ENCODE measurements at regions not wholly inside any gene's neighbourhood (a gene's known extent, or its start where the extent isn't known, plus 50 kb on each side); places are given as distances from the start of the nearest gene placed in this dataset.

DNA sequence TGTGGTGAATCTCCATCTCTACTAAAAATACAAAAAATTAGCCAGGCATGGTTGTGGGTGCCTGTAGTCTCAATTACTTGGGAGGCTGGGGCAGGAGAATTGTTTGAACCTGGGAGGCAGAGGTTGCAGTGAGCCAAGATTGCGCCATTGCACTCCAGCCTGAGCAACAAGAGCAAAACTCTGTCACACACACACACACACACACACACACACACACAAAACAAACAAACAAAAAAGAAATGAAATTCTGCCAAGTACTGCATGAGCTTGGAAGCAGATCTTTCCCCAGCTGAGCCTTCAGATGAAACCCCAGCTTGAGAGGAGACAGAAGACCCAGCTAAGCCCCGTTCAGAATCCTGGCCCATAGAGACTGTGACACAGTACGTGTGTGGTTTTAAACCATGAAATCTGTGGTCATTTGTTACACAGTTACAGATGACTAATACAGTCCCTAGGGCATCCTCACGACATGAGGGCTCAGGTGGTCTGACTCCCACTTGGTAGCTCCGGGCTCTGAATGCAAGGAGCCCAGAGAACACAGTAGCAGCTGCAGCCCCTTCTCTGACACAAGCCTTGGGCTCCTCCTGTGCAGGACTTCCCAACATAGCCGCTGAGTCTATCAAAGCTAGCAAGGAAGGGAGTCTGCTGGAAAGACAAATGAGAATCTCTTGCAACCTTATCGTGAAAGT is 132.8 kb downstream of the SEC14L1 start (continued):
- TF ChIP-seq, protein P1, sequence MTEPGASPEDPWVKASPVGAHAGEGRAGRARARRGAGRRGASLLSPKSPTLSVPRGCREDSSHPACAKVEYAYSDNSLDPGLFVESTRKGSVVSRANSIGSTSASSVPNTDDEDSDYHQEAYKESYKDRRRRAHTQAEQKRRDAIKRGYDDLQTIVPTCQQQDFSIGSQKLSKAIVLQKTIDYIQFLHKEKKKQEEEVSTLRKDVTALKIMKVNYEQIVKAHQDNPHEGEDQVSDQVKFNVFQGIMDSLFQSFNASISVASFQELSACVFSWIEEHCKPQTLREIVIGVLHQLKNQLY (CRISPR knock-in tag; IDR thresholded peaks at IDR 0.05), result no peak
- TF ChIP-seq ZNF451 (CRISPR knock-in tag; IDR thresholded peaks at IDR 0.05) (no peak), BORCS8-MEF2B (CRISPR knock-in tag; IDR thresholded peaks at IDR 0.05) (no peak)

- Histone ChIP-seq H3K9ac (ENCODE audit: insufficient read depth, low read depth, low read length) (no peak overlapping the region), H3K4me3 (replicated peaks in 1 of 3; ENCODE audit: insufficient read depth in 1 of 3, low read depth in 2 of 3, low read length in 3 of 3) (no peak overlapping the region), H2AFZ (ENCODE audit: low read length) (no peak overlapping the region), H3K4me1 (ENCODE audit: insufficient read depth, low read length) (peaks cover 26% of the 10 kb centered on the region), H3K27me3 (ENCODE audit: control insufficient read depth in 1 of 2, insufficient read depth in 2 of 2, low read length in 2 of 2) (peaks cover 0 to 2% of the 10 kb centered on the region in 2 experiments; a peak in 1 of 5 replicates), H3K9me3 (ENCODE audit: low read length) (no peaks in the 10 kb centered on the region), H3K4me2 (ENCODE audit: low read depth, low read length) (no peak overlapping the region), H3K36me3 (replicated peaks in 1 of 2; ENCODE audit: control insufficient read depth in 1 of 2, insufficient read depth in 2 of 2, low read length in 2 of 2) (no peaks in the 10 kb centered on the region), H4K20me1 (ENCODE audit: insufficient read depth, low read length) (no peaks in the 10 kb centered on the region), H3K79me2 (ENCODE audit: insufficient read depth, low read length) (no peaks in the 10 kb centered on the region), H3K27ac (ENCODE audit: extremely low read length, insufficient read depth, low read length) (no peak overlapping the region)
- TF ChIP-seq REST (IDR thresholded peaks at IDR 0.05; ENCODE audit: borderline replicate concordance in 1 of 2, low read depth in 1 of 2, low read length in 2 of 2) (peak in 1 of 2 experiments; percentile 56; a peak in 1 of 4 replicates), EEA1 (CRISPR knock-in tag; IDR thresholded peaks at IDR 0.05; ENCODE audit: borderline replicate concordance) (no peak)
- TF ChIP-seq, protein P2, sequence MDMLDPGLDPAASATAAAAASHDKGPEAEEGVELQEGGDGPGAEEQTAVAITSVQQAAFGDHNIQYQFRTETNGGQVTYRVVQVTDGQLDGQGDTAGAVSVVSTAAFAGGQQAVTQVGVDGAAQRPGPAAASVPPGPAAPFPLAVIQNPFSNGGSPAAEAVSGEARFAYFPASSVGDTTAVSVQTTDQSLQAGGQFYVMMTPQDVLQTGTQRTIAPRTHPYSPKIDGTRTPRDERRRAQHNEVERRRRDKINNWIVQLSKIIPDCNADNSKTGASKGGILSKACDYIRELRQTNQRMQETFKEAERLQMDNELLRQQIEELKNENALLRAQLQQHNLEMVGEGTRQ (IDR thresholded peaks at IDR 0.05; ENCODE audit: low read depth, low read length), result peak; percentile 26; the same call in 1 of the 2 replicates
- TF ChIP-seq, protein P2 (CRISPR knock-in tag; IDR thresholded peaks at IDR 0.05; ENCODE audit: borderline replicate concordance), result no peak; the same call in 1 of the 2 replicates
- WGBS (ENCODE audit: low lambda C conversion rate), result 78% methylated on average over 14 of the region's 17 CpGs
- CTCF ChIA-PET (ENCODE audit: low intra/inter-chr PET ratio, low total read pairs), result no interaction called here
- in situ Hi-C loops (cut with HindIII; ENCODE audit: extremely low pct_ligation_motif_present, low pct_unique_long_range_greater_than_20kb), result no loop called here
- FAIRE-seq, result no peak
- no peak for DNase-seq (ENCODE audit: low spot score)
- BruUV-seq (replicated peaks), result no TSS peak
- no peak; the same call in 2 of the 3 replicates for ATAC-seq
- POLR2A ChIA-PET, result interaction anchor here (1.8 kb wide), 1 partner anchor 12 kb away, joined by 4 read pairs; no protein-coding TSS in a partner anchor
- intact Hi-C loops (cut with micrococcal nuclease; ENCODE audit: unreplicated experiment), result no loop called here
Observed at GRCh38 chr17:77274096-77274845, 133.5 kb downstream of the SEC14L1 start.

All from HepG2 (cell line).